ENCODE measurements at regions not wholly inside any gene's neighbourhood (a gene's known extent, or its start where the extent isn't known, plus 50 kb on each side); places are given as distances from the start of the nearest gene placed in this dataset.

- H3K4me1 Mint-ChIP-seq (ENCODE audit: low read depth): no peaks in the 10 kb centered on the region
- H3K27ac Mint-ChIP-seq: no peak overlapping the region
- no peaks in the 10 kb centered on the region; the same call in 1 of the 2 replicates for H3K9me3 Mint-ChIP-seq
- TF ChIP-seq, protein P1, sequence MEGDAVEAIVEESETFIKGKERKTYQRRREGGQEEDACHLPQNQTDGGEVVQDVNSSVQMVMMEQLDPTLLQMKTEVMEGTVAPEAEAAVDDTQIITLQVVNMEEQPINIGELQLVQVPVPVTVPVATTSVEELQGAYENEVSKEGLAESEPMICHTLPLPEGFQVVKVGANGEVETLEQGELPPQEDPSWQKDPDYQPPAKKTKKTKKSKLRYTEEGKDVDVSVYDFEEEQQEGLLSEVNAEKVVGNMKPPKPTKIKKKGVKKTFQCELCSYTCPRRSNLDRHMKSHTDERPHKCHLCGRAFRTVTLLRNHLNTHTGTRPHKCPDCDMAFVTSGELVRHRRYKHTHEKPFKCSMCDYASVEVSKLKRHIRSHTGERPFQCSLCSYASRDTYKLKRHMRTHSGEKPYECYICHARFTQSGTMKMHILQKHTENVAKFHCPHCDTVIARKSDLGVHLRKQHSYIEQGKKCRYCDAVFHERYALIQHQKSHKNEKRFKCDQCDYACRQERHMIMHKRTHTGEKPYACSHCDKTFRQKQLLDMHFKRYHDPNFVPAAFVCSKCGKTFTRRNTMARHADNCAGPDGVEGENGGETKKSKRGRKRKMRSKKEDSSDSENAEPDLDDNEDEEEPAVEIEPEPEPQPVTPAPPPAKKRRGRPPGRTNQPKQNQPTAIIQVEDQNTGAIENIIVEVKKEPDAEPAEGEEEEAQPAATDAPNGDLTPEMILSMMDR (IDR thresholded peaks at IDR 0.05): no peak
- DNase-seq: no peak
- no peaks in the 10 kb centered on the region for H3K27me3 Mint-ChIP-seq (ENCODE audit: insufficient read depth)
- H3K4me3 Mint-ChIP-seq: no peak overlapping the region
- no peaks in the 10 kb centered on the region for H3K36me3 Mint-ChIP-seq (ENCODE audit: low read depth)
Measured at GRCh38 chr4:22003878-22004277, 55.3 kb upstream of the KCNIP4 start.
